Renal pelvis (tissue), 1 donor: ENCODE measurements at regions not wholly inside any gene's neighbourhood (a gene's known extent, or its start where the extent isn't known, plus 50 kb on each side); places are given as distances from the start of the nearest gene placed in this dataset.
A peak's percentile ranks its signal among the peaks of the same experiment; 100 is the strongest.
"Not testable (repeated sequence)": the region's sequence is repeated elsewhere in the genome, so short reads cannot be mapped to it uniquely, and the experiment has no call there.

Source experiments
- DNase-seq: peaks from one replicate; pipeline ENCODE4 v3.0.0-alpha.2; 2013

GRCh38 chr12:92398565-92399309 is 253.1 kb upstream of the BTG1 start:
- DNase-seq: no peak

- DNase-seq: no peak
Measured at GRCh38 chr12:92396647-92397252, 251.1 kb upstream of the BTG1 start.

GRCh38 chr12:92395322-92395721 is 249.7 kb upstream of the BTG1 start:
- DNase-seq: no peak

- no peak for DNase-seq
Measured at GRCh38 chr12:92394895-92395294, 249.2 kb upstream of the BTG1 start.

GRCh38 chr12:92393504-92393903 is 247.9 kb upstream of the BTG1 start:
- DNase-seq: no peak

- DNase-seq: not testable (repeated sequence)
Measured at GRCh38 chr12:92391726-92392125, 246.1 kb upstream of the BTG1 start.

- no peak for DNase-seq
Measured at GRCh38 chr12:92389466-92389865, 243.8 kb upstream of the BTG1 start.

- DNase-seq: no peak
Measured at GRCh38 chr12:92385296-92385695, 239.7 kb upstream of the BTG1 start.

- no peak for DNase-seq
Measured at GRCh38 chr12:92384571-92384970, 238.9 kb upstream of the BTG1 start.

- DNase-seq: no peak
Measured at GRCh38 chr12:92382383-92382878, 236.8 kb upstream of the BTG1 start.

GRCh38 chr12:92381856-92382255 is 236.2 kb upstream of the BTG1 start:
- no peak for DNase-seq

- no peak for DNase-seq
Measured at GRCh38 chr12:92378682-92379479, 233.2 kb upstream of the BTG1 start.

- not testable (repeated sequence) for DNase-seq
Measured at GRCh38 chr12:92375504-92375903, 229.9 kb upstream of the BTG1 start.

- DNase-seq: no peak
Measured at GRCh38 chr12:92370828-92371227, 225.2 kb upstream of the BTG1 start.

GRCh38 chr12:92369636-92370035 is 224.0 kb upstream of the BTG1 start:
- no peak for DNase-seq

GRCh38 chr12:92369056-92369455 is 223.4 kb upstream of the BTG1 start:
- DNase-seq: no peak

GRCh38 chr12:92365836-92366235 is 220.2 kb upstream of the BTG1 start:
- DNase-seq: no peak

- no peak for DNase-seq
Measured at GRCh38 chr12:92365333-92365732, 219.7 kb upstream of the BTG1 start.

GRCh38 chr12:92363295-92364146 is 217.9 kb upstream of the BTG1 start:
- DNase-seq: peak; percentile 42

GRCh38 chr12:92362785-92363184 is 217.1 kb upstream of the BTG1 start:
- no peak for DNase-seq

- DNase-seq: no peak
Measured at GRCh38 chr12:92362126-92362525, 216.5 kb upstream of the BTG1 start.

- DNase-seq: no peak
Measured at GRCh38 chr12:92360543-92360942, 214.9 kb upstream of the BTG1 start.
